NT2/D1 (cell line): ENCODE measurements at regions not wholly inside any gene's neighbourhood (a gene's known extent, or its start where the extent isn't known, plus 50 kb on each side); places are given as distances from the start of the nearest gene placed in this dataset.

ENCODE experiments used
- DNase-seq: peaks from one replicate; pipeline ENCODE4 v3.0.0-alpha.2; 2011; ENCODE audit warnings: low read depth, low spot score
- H3K27me3 ChIP-seq: 2 replicates; pipeline ENCODE4 v1.6.0; 2011; ENCODE audit warnings: mild to moderate bottlenecking; ENCODE audit not compliant: insufficient read length, insufficient read depth
- H3K36me3 ChIP-seq: 2 replicates; pipeline ENCODE4 v1.6.1; 2011; ENCODE audit warnings: mild to moderate bottlenecking, low read length, mixed read lengths; ENCODE audit not compliant: insufficient read depth, insufficient read length
- H3K4me1 ChIP-seq: 2 replicates; pipeline ENCODE4 v1.5.1; 2011; ENCODE audit not compliant: insufficient read depth, insufficient read length
- H3K4me3 ChIP-seq: 2 replicates; pipeline ENCODE4 v1.5.1; 2011; ENCODE audit warnings: low read depth; ENCODE audit not compliant: insufficient read length
- H3K9ac ChIP-seq: 2 replicates; pipeline ENCODE4 v1.6.0; 2011; ENCODE audit warnings: low read depth; ENCODE audit not compliant: insufficient read length
- H3K9me3 ChIP-seq: 2 replicates; pipeline ENCODE4 v1.5.1; 2011; ENCODE audit warnings: mild to moderate bottlenecking, low read length; ENCODE audit not compliant: insufficient read depth
- SUZ12 ChIP-seq: IDR thresholded peaks from 2 replicates; pipeline ENCODE4 v1.6.1; 2011; ENCODE audit not compliant: insufficient read length, insufficient read depth; ENCODE audit errors: extremely low read depth
- YY1 ChIP-seq: IDR thresholded peaks from 2 replicates; pipeline ENCODE4 v1.6.1; 2011; ENCODE audit not compliant: insufficient read length, insufficient read depth
- ZNF274 ChIP-seq: IDR thresholded peaks from 2 replicates; pipeline ENCODE4 v1.6.1; 2011; ENCODE audit warnings: mild to moderate bottlenecking, low read depth, low read length

DNA sequence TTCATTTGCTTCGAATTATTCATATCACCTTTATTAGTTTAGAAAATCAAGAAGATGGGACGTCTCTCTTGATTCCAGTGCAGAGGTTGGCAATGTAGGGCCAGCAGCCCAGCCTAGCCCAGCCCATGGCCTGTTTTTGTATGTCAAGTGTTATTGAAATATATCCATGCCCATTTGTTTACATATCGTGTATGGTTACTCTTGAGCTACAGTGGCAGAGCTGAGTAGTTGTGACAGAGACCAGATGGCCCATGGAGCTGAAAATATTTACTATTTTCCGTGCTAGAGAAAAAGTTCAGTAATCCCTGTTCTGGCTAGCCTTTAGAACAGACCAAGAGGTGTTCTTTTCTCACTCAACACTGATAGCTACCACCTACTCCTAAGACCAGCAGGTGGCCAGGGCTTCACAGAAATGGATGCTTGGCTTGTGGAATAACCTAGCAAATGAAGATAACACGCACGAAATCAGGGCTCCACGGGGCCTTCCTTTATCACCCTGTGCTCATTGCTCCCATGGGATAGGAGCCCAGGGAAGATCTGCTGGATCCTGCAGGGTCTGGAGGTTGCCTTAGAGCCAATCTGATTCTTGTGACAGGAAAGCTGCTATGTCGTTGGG, 123.2 kb upstream of the ANKFN1 start:
- H3K4me1 ChIP-seq: no peaks in the 10 kb centered on the region
- no peak for DNase-seq
- no peak overlapping the region for H3K4me3 ChIP-seq
- H3K9me3 ChIP-seq: no peaks in the 10 kb centered on the region
- H3K36me3 ChIP-seq: no peaks in the 10 kb centered on the region
- TF ChIP-seq ZNF274 (no peak), SUZ12 (no peak), YY1 (no peak)
- H3K27me3 ChIP-seq: no peaks in the 10 kb centered on the region
- H3K9ac ChIP-seq: no peak overlapping the region

DNA sequence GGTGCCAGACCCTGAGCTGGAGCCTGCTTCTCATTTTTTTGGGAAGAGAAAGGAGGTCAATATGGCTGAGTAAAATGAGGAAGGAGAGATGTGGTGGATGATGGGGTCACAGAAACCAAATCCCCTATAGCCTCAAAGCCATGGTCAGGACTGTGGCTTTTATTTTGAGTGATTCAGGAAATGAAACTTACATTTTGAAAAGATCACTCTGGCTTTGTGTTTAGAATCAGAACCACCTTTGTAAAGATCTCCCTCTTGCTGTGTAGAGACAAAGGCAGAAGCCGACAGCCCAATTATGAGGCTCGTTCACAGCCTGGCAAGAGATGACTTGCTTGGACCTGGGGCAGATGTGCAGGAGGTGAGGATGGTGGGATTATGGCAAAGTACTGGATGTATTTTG, 121.6 kb upstream of the ANKFN1 start:
- H3K9me3 ChIP-seq: no peaks in the 10 kb centered on the region
- no peaks in the 10 kb centered on the region for H3K36me3 ChIP-seq
- H3K27me3 ChIP-seq: no peaks in the 10 kb centered on the region
- TF ChIP-seq ZNF274 (no peak), SUZ12 (no peak)
- H3K4me3 ChIP-seq: no peak overlapping the region
- H3K9ac ChIP-seq: no peak overlapping the region
- no peak for DNase-seq
- H3K4me1 ChIP-seq: no peaks in the 10 kb centered on the region

DNA sequence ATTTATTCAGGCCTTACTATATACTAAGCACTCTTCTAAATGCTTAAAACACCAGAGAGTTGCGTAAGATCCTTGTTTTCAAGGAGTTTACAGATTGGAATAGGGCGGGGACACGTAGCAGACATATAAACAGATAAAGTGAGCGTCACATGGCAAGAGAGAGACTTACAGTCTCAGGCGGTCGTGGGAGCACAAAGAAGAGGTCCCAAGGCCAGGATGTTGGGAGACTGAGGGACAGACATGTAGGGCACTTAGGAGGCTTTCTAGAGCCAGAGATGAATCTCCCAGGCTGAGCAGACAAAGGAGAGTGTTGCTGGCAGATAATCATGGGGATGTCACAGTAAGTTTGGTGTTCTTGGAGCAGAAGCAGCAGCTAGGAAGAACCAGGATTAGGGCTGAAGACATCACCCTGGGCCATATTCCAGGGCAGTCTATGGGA, 119.1 kb upstream of the ANKFN1 start:
- no peaks in the 10 kb centered on the region for H3K9me3 ChIP-seq
- no peak overlapping the region for H3K9ac ChIP-seq
- H3K36me3 ChIP-seq: no peaks in the 10 kb centered on the region
- no peak for DNase-seq
- no peaks in the 10 kb centered on the region for H3K27me3 ChIP-seq
- TF ChIP-seq YY1: no peak
- no peak for TF ChIP-seq SUZ12
- TF ChIP-seq ZNF274: no peak
- no peak overlapping the region for H3K4me3 ChIP-seq
- H3K4me1 ChIP-seq: no peaks in the 10 kb centered on the region

DNA sequence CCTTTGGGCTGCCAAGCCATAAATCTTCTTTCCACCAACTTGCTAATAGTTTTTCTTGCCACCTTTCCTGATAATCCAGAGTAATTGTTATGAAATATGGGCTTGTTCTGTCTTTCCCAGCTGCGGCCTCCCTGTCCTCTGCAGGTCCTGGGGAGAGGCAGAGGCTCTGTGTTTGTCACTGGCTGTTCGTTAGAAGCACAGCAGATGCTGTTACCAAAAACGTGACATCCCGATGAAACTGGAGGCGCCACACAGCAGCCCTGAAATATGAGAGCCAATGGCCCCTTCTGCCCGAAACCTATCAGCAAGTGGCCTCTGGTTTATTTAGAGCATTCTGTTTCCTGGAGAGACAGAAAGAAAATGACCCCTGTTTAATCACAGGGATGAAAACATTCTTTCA, 115.1 kb upstream of the ANKFN1 start:
- no peak for DNase-seq
- Histone ChIP-seq H3K9me3 (no peaks in the 10 kb centered on the region), H3K27me3 (no peaks in the 10 kb centered on the region), H3K36me3 (no peaks in the 10 kb centered on the region), H3K9ac (no peak overlapping the region), H3K4me1 (no peaks in the 10 kb centered on the region), H3K4me3 (no peak overlapping the region)
- TF ChIP-seq SUZ12 (no peak), YY1 (no peak), ZNF274 (no peak)

DNA sequence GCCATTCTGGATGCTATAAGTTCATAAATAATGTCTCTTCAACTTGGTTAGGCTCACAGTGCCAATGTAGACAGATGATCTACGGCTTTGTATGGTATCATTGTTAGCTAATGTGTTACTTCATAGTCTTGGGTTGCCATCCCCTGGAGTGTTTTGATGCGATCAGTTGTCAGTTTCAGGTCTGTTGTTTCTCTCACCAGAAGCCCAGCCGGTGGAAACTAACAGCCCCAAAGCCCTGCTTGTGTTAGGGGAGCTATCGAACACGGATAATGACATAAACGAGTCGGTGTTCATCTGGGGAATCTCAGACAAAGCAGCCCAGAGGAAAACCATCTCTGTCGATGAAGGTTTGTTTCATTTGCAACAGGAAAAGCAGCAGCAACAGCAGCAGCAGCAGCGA, 107.4 kb upstream of the ANKFN1 start:
- H3K4me3 ChIP-seq: no peak overlapping the region
- DNase-seq: no peak
- no peaks in the 10 kb centered on the region for H3K27me3 ChIP-seq
- H3K4me1 ChIP-seq: no peaks in the 10 kb centered on the region
- H3K9me3 ChIP-seq: no peaks in the 10 kb centered on the region
- TF ChIP-seq SUZ12 (no peak), YY1 (no peak), ZNF274 (no peak)
- no peak overlapping the region for H3K9ac ChIP-seq
- H3K36me3 ChIP-seq: no peaks in the 10 kb centered on the region

DNA sequence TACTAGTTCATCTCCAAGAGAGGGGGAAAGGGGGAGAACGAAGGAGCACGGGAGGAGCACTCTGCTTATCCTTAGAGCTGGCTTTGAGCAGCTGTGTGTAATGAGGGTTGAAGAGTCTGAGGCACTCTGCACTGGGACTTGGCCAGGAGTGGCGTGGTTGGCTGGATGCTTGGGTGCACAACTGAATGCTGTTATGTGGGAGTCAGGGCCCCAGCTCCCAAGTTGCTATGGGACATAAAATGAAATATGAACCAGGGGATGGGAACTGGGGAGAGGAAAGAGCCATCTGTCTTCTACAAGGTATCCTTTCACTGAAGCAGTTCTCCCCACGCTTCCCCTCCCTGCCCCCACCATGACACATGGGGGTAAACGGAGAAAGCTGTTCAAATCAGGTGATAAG, 105.9 kb upstream of the ANKFN1 start:
- Histone ChIP-seq H3K9ac (no peak overlapping the region), H3K27me3 (no peaks in the 10 kb centered on the region), H3K4me1 (no peaks in the 10 kb centered on the region), H3K4me3 (no peak overlapping the region), H3K36me3 (no peaks in the 10 kb centered on the region), H3K9me3 (no peaks in the 10 kb centered on the region)
- TF ChIP-seq YY1 (no peak), SUZ12 (no peak), ZNF274 (no peak)
- DNase-seq: no peak

DNA sequence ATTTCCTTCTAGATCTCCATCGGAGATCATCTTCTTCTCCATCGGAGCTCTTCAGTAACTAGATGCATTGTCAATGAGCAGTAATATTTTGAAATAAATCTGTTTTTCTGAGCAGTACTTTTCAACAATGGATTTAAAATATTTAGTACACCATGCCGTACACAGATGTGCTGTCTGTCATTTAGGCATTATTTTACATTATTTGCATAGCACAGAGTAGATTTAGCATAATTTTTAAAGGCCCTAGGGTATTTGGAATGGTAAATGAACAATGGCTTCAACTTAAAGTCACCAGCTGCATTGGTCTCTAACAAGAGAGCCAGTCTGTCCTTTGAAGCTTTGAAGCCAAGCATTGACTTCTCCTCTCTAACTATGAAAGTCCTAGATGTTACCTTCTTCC, 95.4 kb upstream of the ANKFN1 start:
- TF ChIP-seq ZNF274 (no peak), SUZ12 (no peak), YY1 (no peak)
- Histone ChIP-seq H3K9me3 (peaks cover 5% of the 10 kb centered on the region; the same call in 1 of the 2 replicates), H3K4me3 (no peak overlapping the region), H3K9ac (no peak overlapping the region), H3K4me1 (no peaks in the 10 kb centered on the region), H3K36me3 (no peaks in the 10 kb centered on the region), H3K27me3 (no peaks in the 10 kb centered on the region)
- DNase-seq: no peak

DNA sequence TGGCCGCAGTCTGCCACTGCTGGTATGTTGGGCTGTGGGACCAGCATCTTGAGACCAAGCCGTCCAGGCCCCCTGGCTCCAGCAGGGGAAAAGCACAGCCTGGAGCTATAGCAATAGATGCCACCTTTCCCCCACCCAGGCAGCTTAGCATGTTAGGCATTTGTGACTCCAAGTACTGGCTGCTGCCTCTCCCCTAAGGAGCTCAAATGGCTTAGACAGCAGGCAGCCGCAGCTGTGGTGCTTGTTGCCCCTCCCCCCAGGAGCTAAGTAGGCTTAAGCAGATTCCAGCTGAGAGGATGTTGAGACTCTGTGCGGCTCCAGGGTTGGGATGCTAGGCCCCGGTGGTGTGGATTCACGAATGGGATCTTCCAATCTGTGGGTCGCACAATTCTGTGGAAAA, 88.8 kb upstream of the ANKFN1 start:
- H3K27me3 ChIP-seq: no peaks in the 10 kb centered on the region
- H3K4me1 ChIP-seq: peaks cover 4% of the 10 kb centered on the region
- TF ChIP-seq SUZ12 (no peak), ZNF274 (no peak), YY1 (no peak)
- H3K9ac ChIP-seq: no peak overlapping the region
- H3K4me3 ChIP-seq: no peak overlapping the region
- DNase-seq: peak; percentile 36
- no peaks in the 10 kb centered on the region for H3K36me3 ChIP-seq
- H3K9me3 ChIP-seq: peaks cover 12% of the 10 kb centered on the region; the same call in 1 of the 2 replicates
